ENCODE measurements at regions not wholly inside any gene's neighbourhood (a gene's known extent, or its start where the extent isn't known, plus 50 kb on each side); places are given as distances from the start of the nearest gene placed in this dataset.

DNA sequence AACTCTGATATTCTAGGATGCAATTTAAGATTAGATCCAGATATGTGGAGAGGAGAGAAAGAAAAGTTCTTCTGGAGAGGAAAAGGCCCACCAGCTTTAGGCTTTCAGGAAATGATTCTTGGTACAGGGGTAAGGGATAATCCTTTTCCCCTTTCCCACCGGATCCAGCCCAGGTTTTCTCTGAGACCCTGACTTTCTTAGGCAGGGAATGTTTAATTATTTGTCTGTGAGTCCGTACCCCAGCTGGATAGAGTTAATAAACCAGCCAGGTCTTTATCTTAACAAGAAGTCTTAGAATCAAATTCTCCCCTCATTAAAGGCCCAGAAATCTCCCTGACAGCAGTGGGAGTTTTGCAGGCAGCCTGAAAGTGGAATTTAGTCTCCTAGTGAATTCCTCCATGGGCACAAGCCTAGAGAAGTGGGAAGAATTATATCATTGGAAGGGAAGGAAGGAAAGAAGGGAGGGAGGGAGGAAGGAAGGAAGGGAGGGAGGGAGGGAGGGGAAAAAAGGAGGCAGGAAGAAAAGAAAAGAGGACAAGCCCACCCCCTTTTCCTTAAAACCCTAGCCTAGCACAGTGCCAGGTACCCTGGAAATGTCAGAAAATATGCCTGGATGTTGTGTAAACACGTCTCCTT is 189.0 kb downstream of the PLPP3 start:
- DNase-seq, result no peak

DNA sequence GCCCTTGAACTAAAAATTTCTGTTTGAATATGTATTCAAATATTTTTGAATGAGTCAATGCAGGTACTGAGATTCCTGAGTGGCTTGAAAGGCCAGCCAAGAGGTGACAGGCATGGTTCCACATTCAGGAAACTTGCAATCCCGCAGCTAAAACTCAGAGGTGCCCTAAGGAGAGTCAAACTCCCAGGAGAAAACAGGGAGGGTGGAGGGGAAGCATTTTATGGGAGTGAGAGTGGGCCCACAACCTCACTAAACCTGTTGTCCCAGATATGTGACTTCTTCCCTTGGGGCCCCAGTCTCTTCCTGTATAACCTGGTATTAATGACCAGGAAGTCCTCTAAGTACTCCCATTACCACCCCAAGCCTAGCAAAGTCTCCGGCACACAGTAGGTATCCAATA is 189.6 kb downstream of the PLPP3 start:
- no peak for DNase-seq

DNA sequence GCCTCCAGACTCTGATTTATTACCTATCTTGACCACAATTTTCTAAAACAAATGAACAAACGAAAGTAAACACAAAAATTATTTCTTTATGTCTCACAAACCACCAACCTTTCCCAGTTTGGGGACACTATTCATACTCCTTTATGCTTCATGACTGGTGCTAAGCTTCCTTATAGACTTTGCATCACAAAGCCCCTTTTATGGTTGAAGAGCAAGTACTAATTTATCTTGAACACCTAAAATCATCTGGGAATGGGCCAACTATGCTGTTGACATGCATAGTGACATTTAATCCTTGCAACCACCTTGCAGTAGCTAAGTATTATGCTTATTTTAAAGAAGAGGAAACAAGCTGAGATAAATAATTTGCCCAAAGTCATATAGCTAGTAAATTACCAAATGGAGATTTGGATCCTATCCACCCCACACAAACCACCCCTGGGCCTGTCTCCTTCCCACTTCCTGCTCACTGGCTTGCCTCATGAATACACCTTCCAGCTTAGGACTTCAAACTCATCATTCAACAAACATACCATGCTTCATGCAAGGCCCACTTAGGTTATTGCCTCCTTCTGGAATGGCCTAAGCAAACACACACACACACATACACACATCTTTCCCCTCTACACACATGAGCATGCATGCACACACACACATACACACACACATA is 192.2 kb downstream of the PLPP3 start:
- no peak for DNase-seq

DNA sequence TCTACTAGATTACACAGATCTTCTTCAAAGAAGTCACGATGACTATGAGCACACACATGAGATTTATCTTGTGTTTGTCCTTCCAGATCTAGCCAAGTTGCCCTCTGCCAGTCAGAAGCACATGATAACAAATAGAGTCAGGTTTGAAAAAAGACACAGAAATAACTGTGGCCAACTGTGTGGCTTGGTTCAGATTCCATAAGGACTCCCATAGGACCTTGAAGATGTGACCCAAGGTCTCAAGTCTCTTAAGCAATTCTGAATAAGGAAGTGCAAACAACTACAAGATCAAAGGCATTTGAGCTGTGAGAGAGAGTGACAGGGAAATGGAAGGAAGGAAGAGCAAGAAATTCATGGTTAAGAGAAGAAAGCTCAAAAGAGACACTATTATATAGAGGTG is 194.0 kb downstream of the PLPP3 start:
- no peak for DNase-seq

DNA sequence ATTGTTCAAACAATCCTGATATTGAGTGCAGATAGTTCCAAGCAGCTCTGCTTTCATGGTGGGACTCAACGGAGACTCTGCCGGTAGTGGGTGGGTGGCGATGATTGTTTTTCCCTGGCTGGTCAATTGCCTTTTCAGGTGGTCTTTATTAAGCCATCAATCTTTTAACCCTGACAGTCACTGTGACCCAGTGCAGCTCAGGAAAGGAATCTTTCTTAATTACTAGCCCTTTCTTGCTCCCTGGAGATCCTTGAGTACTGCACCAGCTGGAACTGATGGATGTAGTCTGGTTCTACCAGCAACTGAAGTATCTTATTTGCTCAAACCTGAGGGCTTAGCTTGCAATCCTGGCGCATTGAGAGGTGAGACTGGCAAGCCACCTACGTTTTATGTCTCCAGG is 196.4 kb downstream of the PLPP3 start:
- no peak for DNase-seq

DNA sequence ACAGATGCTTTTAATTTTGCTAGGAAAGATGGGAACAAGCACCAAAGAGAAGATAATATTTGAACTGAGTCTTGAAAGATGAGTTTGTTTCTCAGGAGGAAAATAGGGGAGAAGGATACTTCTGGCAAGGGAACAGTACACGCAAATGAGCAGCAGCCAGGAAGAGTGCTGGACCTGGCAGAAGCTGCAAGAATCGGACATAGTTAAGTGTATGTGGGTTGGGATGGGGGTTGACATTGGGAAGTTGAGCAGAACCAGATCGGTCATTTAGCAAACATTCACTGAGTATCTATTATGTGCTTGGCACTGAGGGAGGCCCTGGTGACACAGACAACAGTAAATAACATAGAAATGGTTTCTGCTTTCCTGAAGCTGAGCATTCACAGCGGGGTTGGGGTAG is 198.8 kb downstream of the PLPP3 start:
- DNase-seq, result no peak

DNA sequence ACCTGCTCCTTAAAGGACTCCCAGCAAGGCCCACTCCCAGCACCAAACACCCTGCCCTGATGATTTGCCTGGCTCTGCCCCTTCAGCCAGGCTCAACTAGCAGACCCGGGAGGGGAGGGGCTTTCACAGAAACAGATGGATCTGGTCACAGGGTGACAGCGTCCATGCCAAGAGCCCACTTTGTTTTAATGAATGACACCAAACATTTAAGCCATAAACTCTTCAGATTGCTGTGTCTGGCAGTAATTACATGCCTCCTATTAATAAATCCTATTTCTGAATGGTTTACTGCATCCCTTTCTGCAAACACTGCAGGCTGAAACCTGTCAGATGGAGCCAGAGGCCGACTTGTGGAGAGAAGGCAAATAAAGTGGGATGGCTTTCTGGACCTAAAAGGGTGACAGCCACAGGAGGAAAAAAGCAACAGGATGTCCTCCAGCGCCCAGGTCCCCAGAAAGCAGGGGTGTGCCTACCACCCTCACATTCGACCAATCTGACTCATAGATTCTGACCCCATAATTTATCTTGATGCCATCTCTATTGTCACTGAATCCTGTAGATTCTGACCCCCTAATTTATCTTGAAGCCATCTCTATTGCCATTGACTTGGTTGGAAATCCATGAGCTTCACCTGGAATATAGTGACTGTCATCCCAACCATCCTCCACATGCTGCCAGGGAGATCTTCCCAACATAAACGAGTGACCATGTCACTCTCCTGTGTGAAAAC is 200.9 kb downstream of the PLPP3 start:
- no peak for DNase-seq

DNA sequence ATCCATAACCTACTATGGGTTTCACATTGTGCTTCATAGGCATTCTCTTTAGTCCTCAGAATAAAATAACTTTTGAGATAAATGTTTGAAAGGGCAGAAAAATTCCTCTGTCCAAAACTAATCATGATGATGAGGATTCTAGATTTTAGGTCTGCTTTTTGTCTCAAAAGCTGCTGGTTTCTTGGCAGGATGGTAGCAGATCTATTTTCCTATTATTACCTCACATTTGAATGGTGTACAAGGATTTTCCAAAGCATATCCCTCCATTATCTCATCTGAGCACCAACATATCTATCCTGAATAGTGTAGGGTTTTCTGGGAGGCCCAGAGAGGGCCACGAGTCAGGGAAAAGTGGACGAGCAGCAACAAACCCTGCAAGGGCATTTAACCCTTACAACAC is 201.9 kb downstream of the PLPP3 start:
- no peak for DNase-seq

DNA sequence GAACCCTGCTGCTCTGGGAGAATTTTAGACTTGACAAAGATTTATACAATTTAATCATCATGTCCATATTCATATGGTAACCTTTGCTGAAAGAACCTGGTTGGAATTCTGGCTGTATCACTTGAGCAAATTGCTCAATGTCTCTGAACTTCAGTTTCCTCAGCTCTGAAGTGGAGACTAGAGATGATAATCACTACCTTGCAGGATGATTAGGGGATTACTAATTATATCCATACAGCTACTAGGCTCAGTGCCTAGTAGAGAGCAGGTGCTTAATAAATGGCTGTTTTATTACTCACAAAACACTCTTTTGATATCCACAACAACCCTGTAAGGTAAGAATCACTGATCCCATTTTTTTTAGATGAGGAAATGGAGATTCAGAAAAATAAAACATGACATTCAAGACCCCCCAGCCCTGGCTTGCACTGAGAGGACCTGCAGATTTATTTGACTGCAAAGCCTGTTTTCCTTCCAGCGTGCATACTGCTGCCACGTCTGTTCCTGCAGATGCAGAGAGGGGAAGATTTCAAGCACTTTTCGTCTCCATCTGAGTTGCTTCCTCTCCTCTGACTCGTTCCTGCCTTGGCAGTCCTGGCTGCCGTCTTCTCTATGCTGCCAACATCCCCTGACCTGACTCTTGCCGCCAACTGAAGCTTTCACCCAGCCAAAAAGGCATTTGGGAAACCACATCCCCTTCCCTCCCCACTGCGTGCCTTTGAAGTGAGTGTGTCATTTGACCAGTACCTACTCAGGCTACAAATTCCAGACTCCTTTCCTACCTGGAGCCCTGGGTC is 203.0 kb downstream of the PLPP3 start:
- DNase-seq, result no peak

DNA sequence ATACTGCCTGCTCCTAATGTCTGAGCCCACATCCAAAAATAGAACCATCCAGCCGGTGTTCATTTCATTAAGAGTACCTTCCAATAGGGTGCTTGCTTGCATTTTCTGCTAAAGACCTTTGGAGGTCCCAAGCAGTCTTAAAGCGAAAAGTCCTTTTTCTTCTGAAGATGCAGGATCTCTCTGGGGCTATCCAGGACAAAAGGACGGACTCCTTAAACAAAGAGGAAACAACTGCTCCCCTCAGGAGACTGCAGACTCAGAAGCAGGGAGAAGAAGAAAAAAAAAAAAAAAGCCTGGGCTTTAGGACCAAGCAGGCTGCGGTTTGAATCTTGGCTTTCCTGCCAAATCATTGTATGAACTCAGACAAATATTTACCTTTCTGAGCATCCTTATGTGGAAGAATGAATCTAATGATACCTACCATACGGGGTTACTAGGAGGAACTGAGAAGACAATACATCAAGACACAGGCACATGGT is 204.0 kb downstream of the PLPP3 start:
- no peak for DNase-seq

DNA sequence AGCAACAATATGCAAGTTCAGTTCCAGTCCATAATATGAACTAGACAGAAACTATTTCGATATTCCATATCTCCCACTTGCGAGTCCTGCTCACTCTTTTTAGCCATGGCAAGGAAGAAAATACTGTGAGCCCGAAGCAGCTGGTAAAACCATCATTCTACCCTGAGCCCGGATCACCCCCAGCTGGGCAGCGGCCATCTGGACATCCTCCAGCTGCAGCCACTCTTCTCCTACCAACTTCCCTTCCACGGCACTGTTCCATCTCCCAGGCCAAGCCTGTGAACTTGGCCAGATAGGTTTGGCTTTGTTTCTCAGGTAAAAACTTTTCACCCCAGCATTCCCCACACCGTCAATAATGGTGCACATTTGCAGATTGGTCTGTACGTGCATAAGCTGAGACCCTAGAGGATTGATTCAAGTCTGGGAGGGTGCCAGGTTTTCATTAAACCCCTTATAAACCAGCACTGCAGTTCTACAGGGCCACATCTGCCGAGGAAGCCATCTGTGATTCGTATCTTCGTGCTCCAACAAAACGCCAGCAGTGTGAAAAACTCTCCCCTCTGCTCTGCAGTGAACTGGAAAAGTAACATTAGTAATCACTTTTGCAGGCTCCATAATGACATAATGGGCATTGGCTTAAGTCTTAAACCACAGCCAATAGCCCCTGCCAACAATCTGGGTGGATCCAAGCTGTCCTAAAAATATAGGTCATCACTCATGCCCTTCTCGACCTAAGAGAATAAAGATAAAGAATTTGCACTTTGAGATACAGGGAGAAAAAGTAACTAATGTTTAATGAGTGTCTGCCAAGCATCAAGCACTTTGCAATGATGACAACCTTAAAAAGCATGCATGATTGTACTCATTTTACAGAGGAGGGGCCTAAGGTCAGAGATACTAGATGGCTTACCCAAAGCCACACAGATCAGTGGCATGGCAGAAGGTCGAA is 205.1 kb downstream of the PLPP3 start:
- DNase-seq, result no peak

DNA sequence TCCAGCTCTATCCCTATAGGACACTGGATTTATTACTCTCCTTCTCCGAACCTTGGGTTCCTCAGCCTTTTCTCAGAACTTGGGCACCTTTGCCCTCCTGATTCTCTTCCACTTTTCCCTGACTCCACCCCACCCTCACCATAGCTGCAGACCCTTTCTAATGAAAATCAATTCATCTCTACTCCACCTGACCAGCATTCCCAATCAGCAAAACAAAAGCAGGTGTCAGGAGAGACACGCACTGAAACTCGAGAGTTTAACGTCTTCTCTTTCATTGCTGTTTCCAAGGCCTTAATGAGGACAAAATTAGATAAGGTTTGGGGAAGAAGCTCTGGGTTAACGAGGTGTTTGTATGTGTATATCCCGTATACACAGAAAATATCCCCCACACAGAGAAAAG is 208.8 kb downstream of the PLPP3 start:
- DNase-seq, result no peak

DNA sequence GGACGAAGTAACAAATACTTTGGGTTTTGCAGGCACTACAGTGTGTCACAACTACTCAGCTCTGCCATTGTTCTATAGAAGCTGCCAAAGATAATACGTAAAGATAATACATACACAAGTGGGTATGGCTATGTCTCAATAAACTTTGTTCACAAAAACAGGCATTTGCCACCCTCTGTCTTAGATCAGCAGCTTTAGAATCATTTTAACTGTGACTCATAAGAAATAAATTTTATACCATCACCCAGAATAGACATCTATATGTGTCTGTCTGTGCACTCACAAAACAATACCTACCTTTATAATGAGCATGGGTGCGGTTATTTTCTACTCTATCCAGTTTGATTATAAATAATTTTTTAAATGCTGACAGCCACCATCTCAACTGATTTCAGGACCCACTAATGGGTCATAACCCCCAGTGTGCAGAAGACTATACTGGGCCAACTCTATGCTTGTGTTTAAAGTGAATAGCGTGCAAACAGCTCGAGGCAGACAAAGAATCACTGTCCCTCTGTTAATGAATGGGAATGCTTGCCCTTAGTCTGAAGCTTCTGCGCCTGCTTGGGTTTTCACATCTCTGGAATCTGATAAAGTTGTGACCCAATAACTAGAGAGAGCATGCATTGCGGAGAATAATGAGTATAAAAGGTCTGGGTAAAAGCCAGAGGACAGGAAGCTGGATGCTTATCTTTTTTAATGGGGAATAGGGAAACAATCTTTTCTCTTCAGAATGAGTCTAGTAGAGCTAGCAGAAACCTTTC is 216.2 kb downstream of the PLPP3 start:
- DNase-seq, result no peak

DNA sequence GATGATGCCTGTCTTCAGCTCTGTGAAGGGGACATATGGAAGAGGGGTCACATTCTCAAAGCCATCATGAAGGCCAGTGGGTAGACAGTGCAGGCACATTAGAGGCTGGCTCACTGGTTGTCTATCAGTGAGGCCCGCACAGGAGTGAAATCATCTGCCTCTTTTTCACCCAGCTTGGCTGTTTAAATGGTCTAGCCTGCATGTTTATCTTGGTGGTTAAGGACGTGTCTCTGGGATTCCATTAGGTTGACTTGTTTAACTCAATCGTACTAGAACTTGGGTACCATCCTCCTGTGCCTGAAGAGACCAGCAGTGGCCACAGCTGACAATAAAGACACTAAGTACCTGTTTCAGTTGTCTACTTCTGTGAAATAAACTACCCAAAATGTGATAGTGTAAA is 219.3 kb downstream of the PLPP3 start:
- DNase-seq, result no peak

DNA sequence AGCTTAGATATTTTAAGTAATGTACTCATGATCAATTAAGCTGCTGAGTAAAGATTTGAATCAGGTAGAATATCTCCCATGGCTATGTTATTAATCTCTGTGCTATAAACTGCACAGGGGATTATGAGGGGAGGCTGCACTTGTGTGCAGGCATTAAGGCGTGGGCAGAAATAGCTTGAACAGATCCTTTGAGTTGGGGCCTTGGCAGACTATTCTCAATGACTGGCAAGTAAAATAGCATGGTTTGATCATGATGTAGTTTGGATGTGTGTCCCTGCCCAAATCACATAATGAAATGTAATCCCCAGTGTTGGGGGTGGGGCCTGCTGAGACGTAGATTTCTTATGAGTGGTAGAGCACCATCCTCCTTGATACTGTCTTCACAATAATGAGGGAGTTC is 220.3 kb downstream of the PLPP3 start:
- DNase-seq, result no peak

DNA sequence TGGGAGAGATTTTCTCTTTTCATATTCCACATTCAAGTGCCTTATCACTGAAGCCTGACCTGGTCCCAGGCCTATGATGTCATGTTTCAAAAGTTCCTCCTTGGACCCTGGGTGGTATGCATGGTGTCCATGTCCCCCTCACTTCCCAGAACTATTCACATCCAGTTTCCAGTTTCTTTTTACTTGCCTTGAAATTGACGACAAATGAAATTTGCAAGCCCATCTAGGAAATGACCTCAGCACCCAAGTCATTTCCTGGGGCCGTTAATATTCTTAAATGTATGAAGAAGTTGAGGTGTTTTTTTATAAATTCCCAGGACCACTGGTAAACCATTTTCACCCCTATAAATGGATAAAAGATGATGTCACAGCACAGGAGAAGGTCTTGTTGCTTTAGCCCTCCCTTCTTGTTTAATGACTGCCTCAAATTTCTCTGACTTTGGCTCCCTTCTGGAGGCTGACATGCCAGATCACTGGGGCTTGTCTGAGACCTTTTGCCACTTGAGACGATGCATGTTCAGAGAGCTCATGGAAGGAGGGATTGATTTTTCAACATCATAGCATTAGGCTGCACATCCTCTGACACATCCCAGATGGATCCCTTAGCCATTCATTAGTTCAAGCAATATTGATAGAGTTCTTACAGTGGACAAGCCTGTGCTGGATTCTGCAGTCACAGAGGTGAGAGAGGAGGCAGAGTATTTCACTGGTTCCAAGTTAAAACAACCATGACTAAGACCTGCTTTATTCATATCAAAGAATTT is 221.3 kb downstream of the PLPP3 start:
- DNase-seq, result no peak

DNA sequence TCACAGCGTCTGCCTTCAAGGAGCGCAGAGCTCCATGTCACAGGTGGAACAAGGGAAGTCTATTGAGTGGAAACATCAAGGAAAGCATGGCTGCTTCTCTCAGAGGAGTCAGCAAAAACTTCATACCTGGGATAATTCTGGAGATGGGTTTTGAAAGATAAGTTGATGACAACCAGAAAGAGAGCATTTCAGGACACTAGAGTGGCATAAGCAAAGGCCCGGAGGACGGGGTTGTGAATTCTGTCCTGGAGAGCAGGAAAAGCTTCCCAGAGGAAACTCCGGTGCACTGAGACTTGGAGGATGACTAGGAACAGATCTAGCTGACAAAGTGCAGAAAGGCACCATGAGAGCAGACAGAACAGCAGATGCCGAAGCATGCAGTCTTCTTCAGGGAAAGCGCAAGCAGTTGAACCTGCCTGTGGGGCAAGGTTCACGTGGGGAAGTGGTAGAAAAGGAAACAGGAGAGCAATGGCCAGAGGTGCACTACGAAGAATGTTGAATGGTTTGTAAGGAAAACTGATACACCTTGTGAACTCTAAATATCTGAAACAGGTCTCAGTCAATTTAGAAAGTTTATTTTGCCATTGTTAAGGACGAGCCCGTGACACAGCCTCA is 222.9 kb downstream of the PLPP3 start:
- no peak for DNase-seq

DNA sequence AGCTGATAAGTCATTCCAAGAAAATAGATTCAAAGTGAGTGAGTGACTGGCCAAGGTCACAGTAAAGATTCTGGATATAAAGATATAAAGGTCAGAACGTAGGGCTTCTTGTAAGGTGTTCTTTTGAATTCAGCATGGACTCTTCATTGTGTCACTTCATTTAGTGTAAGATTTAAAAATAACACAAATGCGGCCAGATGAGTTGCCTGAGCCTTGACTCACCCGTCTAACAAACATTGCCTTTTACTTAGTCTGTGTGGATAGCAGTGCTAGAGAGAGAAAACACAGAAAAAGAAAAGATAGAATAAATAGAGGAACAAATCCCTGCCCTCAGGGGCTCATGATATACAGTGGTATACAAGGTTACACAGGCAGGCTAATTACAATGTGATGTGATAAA is 223.4 kb downstream of the PLPP3 start:
- DNase-seq, result no peak

DNA sequence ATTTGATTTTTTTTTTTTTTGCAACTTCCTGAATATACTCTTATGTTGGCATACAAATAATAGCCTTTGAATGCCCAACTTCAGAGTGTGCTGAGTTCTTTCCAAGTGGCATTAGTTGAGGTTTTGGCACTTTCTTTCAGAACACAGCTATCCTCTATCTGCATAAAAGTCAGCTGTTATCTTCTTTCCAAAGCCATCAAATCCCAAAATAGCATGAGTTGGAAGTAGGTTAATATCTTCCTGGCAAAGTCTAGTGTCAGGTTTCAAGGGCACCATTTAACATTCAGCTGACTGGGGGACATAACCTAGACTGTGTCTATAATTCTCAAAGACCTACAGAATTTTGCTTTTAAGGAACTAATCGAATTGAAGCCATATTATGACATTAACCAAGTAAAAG is 223.9 kb downstream of the PLPP3 start:
- no peak for DNase-seq

DNA sequence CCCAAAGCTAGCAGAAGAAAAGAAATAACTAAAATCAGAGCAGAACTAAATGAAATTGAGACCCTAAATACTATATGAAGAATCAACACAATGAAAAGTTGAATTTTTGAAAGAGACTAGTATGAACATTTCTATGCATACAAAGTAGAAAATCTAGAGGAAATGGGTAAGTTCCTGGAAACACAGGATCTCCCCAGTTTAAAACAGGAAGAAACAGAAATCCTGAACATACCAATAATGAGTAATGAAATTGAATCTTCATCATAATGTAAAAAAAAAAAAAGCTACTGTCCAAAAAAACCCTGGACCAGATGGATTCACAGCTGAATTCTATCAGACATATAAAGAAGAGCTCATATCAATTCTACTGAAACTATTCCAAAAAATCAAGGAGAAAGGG is 233.5 kb downstream of the PLPP3 start:
- DNase-seq, result no peak
